Renal cortex interstitium (tissue), 11 donors: ENCODE measurements at regions not wholly inside any gene's neighbourhood (a gene's known extent, or its start where the extent isn't known, plus 50 kb on each side); places are given as distances from the start of the nearest gene placed in this dataset.

Source experiments
- DNase-seq, 11 donors: peaks; one replicate each; pipeline ENCODE4 v3.0.0-alpha.2; 2013; ENCODE audit warnings: low read depth in 9 of 11, low spot score in 4 of 11; ENCODE audit errors: extremely low read depth in 1 of 11

DNA sequence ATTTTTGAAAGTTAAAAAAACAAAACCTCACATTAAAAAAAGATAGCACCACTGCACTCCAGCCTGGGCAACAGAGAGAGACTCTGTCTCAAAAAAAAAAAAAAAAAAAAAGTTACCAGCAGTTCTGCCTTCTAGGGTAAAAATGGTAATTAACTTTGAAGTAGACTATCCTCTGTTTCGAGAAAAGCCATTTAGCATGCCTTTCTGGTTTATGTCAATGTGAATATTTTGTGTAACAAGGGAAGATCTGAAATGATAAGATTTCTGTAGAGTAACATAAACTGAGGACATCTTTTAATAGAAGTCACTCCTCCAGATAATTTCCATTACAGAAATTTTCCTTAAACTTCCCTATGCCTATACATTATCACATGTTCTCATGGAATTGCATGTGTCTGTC, 203.2 kb upstream of the GAP43 start:
- no peak for DNase-seq

DNA sequence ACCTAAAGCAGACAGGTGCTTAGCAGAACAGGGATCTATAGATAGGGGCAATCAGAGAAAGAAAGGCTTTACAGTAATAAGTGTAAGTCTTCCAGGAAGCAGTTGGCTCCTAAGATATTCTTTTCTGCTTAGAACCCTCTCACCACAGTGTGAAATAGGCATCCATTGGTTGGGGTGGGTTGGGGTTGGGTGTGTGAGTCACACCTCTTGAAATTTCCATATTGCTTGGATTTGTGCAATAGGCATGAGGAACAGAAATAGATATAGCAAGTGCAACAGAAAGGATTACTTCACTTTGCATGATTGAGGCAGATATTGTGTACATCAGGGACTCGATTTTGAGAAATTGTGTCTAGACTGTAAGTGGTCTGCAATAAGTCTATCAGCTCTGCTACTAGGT, 200.1 kb upstream of the GAP43 start:
- no peak for DNase-seq

DNA sequence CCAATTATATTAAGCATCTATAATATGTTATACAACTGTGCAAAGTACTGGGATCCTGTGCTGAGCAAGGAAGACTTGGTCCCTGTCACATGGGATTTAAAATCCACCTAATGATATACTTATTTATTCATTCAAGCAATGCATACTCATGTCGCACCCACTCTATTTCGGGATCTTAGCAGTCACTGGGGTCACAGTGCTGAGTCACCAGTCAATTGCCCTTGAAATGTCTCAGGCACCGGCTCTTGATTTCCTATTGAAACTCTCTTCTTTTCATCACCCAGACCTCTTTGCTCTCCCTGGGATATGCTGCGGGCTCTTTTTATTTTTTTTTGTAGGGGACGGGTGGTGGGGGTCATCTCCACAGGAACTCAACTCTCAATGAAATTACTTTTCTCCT, 194.5 kb upstream of the GAP43 start:
- peak in 1 of 11 donors; percentile 4 for DNase-seq

DNA sequence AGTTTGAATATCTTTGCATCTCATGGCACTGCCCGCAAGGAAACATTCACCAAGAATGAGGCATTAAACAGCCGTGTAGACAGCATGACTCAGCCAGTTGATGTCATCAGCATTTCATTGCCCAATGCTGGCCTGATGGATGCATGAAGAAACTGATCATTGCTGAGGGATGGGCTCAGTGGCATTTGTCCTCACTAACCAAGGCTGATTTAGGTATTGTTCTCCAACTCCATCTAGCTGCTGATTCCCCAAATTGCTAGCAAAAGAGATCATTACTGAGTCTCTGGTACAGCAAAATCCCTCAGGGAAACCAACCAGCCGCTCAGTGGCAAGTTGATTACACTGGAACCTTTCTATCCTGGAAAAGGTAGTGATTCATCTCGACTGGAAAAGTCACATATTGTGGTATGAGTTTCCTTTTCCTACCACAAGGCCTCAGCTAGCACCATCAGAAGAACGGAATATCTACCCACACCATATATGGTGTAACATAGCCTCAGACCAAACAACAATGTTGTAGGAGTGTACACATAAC, 186.5 kb upstream of the GAP43 start:
- no peak for DNase-seq

DNA sequence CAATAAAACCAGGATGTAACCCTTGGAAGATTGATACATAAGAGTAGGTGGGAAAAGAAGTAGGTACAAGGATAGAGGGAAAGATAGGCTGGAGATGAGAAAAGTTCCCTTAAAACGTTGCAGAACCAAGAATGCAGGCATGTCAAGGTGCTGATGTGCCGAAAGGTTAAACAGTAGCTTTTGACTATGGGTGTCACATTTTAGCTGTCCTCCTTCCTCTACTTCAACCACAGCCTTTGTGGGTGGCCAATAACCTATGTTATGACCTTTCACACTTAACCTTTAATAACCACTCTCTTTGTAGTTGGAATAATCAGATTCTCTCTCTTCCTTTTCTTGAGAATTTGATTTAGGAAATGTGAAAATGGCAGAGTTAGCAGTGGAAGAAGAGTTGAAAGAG, 184.5 kb upstream of the GAP43 start:
- DNase-seq: no peak

DNA sequence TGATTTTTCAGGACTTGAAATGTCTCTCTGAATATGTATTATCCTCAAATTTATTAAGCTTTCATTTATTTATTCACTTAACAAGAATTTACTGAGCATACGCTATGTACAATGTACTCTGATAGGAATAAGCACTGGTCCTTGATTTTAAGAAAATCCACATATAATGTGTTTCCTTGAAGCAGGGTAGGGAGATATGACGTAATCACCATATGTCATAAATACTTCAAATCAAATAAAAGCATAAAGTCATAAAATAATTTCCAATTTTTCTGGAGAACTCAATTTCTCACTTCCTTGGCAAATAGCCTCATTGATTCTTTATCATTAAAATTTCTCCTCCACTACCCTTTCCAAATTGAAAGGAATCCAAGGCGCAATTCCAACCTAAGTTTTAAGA, 177.8 kb upstream of the GAP43 start:
- DNase-seq: no peak

DNA sequence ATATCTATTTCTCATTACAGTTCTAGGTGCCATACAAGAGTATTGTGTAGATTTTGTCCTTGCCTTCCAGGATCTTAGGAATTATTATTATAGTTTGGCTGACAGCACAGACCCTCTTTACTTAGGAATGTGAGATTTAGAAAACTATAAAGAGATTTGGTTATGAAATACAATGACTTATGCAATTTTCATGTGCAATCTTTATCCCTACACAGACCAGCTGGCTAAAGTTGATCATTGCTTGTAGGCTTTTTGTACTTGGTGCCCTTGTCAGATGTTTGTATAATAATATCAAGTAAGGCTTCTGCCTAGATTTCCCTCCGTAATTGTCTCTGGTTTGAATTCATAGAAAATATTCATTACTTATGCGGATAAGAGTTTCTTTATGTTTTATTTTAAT, 174.5 kb upstream of the GAP43 start:
- DNase-seq: no peak

DNA sequence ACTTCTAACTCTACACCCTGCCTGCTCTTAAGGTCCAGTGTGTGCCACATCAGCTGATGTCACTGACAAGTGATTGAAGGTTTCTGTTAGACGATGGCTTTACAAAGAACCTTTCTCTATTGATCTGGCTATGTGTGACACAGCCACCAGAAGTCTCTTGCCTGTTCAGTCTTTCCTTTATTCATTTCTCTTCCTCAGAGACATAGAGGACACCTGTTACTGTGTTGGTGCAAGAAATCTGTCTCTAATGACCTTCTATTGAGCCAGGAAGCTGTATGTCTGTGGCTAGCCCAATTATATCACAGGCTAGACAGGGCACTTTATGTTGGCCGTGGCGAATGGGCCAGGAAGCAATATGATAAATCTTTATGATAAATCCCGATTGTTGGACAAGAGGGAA, 173.3 kb upstream of the GAP43 start:
- DNase-seq: no peak

DNA sequence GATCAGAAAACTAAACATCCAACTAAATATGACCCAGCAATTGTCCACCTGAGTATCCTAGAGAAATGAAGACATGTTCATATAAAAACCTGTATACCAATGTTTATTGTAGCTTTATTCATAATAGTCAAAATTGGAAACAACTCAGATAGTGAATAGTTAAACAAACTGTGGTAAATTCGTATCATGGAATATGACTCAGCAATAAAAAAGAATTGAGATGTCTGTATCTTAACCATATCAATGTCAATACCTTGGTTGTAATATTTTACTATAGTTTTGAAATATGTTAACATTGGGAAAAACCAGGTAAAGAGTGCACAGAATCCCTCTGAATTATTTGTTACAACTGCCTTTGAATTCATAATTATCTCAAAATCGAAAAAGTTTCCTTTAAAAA, 159.3 kb upstream of the GAP43 start:
- no peak for DNase-seq

DNA sequence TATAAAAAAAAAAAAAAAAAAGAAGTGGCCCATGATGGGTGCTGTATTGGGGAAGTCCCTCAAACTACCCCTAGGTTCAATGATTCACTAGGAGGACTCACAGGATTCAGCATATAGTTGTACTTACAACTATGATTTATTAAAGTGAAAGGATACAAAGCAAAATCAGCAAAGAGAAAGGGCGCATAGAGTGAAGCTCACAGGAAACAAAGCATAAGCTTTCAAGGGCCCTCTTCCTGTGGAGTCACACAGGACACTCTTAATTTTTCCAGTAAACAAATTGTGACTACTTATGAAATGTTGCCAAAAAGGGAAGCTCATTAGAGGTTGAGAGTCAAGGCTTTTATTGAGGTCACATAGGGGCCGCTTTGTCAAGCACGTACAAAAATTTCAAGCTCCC, 153.7 kb upstream of the GAP43 start:
- peak in 8 of 11 donors; percentile 2 to 20 (median 8) for DNase-seq

DNA sequence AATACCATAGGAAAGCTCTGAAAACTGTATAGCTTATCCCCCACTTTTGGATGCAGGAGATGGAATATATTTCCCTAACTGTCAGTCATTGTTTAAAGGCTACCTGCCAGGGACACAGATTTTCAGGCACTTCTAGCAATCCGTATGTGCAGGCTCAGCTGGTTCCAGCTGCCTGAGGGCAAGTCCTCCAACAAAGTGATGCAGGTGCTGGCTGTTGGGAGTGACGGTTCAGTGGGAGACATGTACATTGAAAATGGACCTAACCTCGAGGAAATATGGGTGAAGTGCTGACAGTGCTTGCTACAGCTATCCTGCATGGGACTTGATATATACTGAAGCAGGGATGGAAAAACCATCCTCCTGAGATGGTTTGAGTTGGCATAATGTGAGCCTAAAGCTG, 153.1 kb upstream of the GAP43 start:
- DNase-seq: no peak

DNA sequence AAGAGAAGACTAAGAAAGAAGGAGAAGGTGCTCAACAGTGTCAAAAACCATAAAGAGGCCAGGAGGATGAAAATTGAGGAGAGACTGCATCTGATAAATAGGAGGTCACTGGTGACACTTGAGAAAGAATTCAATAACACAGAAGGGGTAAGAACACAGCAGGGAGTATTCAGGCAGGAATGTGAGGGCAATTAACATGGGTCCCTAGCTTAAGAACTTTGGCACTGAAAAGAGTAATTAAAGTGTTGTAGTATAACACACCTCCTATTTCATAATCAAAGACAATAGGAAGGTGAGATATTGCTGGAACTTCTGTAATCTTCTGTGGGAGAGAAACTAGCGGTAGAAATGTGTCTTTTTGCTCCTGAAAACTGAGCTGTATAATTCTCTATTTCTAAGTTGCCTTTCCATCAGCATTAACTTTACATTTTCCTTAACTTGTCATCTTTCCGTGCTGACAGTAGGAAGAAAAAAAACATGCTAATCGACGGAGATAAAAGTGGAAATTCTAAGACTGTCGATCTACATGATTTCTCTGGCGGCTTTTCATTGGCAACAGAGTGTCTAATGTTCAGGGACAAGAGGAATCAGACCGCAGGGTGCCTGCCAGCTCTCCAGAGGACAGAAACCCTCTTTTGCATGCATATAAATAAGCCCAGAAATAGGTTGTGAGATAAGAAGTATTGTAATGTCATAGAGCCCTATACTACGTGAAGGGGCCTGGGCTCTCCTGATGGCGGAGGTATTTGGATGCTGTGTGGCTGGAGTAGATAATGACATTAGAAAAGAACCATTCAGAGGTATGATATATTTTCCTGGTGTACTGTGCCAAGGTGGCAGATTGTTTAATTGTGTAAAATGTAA, 147.9 kb upstream of the GAP43 start:
- DNase-seq: no peak

DNA sequence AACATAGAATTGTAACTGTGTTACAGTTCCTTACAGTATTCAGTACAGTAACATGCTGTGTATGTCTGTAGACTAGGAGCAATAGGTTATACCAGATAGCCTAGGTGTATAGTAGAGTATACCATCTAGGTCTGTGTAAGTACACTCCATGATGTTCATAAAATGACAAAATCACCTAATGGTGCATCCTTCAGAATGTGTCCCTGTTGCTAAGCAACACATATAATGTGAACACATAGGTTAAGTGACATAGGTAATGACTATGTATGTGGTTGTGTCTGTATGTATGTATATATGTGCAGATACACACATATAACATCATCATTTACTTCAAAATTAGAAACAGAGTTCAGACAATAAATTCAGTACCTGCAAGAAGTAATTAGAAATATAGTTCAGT, 146.8 kb upstream of the GAP43 start:
- no peak for DNase-seq

DNA sequence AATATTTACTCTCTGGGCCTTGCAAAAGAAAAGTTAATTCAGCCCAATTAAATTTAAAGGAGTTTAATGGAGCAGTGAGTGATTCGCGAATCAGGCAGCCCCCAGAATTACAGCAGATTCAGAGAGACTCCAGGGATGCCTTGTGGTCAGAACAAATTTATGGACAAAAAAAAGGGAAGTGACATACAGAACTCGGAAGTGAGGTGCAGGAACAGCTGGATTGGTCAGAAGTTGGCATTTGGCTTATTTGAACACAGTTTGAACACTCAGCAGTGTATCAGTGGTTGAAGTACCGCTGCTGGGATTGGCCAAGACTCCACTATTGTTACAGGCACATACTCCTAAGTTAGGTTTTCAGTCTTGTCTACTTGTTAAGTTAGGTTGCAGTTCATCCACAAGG, 145.0 kb upstream of the GAP43 start:
- DNase-seq: no peak

DNA sequence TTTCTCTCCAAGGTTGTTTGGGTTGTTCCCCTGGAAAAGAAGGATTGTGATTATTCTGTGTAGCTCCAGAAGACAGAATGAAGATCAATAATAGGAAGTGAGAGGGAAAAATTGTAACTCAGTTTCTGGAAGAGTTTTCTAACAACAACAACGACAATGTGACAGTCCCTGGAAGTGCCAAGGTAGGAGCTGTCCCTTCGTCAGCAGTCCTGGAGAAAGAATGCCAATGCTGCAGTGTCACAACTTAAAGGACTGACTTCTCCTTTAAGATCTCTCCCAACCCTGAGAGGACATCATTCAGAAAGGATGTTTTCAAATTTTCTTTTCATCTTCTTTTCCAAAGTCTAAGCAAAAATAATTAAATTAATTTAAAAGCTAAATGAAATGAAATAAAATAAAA, 136.4 kb upstream of the GAP43 start:
- no peak for DNase-seq

DNA sequence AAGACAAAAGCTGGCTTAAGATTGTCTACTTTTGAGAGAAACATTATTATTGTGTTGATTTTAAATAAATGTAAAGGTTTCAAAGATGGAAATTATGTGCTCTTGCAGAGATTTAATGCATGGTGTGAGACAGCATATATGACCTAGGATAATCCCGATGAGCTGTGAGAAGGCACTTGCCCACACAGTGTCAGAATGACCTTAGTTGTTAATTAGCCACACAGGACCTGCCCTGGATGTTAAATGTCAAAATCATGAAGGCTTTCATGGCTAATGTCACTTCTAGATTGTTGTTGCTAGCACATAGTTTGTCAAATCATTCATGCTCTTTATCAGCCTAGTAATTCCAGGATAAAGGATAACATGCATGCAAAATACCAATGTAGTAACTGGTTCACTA, 135.3 kb upstream of the GAP43 start:
- DNase-seq: no peak

DNA sequence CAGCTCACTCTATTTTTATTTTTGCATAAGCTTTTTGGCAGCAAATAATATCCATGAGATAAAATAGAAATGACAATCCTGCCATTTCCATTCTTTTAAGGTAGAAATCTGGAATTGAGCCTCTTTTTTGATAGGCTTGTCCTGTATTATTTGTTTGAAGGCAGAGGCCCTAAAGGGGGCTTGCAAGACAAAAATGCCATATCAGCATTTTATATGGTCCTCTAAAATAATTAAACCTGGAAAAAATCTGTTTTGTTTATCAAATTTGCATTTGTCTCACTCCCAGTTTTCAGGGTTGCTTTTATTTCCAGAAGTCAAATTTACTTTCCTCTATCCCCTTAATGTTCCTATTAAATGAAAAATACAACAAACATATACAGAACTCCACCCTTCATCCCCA, 134.9 kb upstream of the GAP43 start:
- no peak for DNase-seq

DNA sequence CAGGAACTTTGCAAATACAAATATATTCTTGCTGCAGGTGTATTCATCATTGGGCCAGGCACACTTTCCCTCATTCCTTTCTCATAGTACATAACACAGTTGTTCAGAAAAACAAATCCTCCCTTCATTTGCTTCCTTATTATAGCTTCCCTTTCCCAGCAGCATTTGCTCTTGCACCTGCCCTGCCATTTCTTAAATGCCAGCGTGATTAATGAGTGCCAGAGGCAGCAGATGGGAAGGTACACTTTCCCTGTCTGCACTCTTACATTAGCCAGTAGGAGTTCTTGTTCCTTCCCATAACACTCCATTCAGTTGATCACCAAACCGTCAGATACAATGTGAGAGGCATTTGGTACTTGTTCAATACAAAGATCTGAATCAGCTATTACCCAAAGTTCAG, 128.5 kb upstream of the GAP43 start:
- DNase-seq: no peak

DNA sequence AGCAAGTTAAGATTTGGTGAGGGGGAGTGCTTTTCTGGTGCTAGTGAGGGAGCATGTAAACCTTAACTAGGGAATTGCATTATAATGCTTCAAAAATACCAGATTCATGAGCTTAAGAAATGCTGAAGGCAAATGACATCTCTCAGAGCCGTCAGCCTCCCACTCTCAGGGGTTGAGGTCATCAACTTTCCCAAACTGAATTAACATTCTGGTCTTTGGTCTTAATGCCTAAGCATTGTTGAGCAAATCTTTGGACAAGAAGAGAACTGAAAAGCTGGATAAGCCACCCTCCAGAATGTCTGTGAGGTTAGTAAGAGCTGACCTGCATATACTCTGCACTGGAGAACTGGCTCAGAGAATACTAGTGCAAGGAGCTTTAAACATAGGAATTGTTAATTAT, 124.9 kb upstream of the GAP43 start:
- no peak for DNase-seq

DNA sequence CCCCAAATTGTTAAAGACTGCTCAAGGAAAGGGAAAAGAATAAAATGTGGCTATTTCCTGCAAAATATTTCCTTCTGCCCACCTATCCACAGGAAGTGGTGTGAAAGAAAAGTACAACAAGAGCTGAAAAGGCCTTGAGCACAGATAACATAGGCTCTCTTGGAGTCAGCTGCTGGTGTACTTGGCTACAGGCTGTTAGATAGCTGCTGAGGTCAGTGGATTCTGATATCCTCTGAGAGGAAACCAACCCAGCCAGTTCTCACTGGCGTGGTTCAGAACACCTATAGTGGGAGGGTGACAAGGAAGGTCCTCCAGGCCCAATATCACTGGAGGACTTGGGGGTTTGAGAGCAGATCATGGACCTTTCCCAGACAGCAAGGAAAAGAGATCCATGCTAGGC, 124.4 kb upstream of the GAP43 start:
- no peak for DNase-seq

DNA sequence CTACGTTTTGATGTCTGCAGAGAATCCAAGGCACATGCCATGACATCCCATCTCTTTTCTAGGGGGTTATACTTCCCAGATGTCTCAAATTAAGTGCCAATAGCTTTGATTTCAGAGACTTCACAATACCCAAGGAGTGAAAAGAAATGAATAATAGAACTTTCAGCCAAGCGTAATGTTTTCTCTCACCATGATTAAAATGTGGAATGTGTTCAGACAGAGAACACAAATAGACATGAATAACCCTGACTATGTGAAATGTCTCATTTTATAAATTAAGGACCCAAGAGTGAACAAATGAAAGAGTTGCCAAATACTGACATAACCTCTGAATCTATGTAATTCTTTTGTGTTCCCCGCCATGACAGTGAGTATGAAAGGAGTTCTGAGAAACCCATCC, 123.6 kb upstream of the GAP43 start:
- DNase-seq: no peak
